ENCODE measurements at regions not wholly inside any gene's neighbourhood (a gene's known extent, or its start where the extent isn't known, plus 50 kb on each side); places are given as distances from the start of the nearest gene placed in this dataset.

DNA sequence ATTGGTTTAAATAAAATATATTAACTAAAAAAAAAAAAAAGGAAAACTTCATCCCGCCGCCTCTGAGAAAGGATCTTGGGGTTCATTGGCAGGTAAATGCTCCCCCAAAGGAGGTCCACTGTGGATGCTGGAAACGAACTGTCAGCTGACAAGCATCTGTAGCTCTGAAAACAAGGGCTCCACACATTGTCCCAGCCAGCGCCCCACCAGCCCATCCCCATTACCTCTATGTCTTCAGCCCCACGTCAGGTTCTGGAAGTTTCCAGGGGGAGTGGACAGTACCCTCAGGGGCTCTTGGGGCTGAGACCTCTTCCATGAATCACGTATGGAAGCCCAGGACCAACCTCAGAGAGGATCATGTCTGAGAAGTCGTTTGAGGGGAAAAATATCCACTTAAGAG, 66.4 kb upstream of the WNT7B start:
- Histone ChIP-seq H4K20me1 (ENCODE audit: insufficient read depth) (no peaks in the 10 kb centered on the region), H3K4me3 (IDR thresholded peaks at IDR 0.05; ENCODE audit: insufficient read depth, low read depth, low read length) (no peak overlapping the region), H3K36me3 (ENCODE audit: insufficient read depth) (no peaks in the 10 kb centered on the region), H3K27ac (no peak overlapping the region), H3K79me2 (ENCODE audit: insufficient read depth, low read depth) (no peaks in the 10 kb centered on the region), H3K27me3 (ENCODE audit: insufficient read depth, low read depth) (no peaks in the 10 kb centered on the region), H2AFZ (ENCODE audit: low read depth) (no peak overlapping the region), H3K9ac (no peak overlapping the region), H3K4me2 (no peak overlapping the region), H3K4me1 (ENCODE audit: low read depth, poor library complexity, severe bottlenecking) (no peaks in the 10 kb centered on the region)
- TF ChIP-seq, protein P1, sequence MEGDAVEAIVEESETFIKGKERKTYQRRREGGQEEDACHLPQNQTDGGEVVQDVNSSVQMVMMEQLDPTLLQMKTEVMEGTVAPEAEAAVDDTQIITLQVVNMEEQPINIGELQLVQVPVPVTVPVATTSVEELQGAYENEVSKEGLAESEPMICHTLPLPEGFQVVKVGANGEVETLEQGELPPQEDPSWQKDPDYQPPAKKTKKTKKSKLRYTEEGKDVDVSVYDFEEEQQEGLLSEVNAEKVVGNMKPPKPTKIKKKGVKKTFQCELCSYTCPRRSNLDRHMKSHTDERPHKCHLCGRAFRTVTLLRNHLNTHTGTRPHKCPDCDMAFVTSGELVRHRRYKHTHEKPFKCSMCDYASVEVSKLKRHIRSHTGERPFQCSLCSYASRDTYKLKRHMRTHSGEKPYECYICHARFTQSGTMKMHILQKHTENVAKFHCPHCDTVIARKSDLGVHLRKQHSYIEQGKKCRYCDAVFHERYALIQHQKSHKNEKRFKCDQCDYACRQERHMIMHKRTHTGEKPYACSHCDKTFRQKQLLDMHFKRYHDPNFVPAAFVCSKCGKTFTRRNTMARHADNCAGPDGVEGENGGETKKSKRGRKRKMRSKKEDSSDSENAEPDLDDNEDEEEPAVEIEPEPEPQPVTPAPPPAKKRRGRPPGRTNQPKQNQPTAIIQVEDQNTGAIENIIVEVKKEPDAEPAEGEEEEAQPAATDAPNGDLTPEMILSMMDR (conservative IDR thresholded peaks at IDR 0.05; ENCODE audit: low read depth, low read length): no peak

DNA sequence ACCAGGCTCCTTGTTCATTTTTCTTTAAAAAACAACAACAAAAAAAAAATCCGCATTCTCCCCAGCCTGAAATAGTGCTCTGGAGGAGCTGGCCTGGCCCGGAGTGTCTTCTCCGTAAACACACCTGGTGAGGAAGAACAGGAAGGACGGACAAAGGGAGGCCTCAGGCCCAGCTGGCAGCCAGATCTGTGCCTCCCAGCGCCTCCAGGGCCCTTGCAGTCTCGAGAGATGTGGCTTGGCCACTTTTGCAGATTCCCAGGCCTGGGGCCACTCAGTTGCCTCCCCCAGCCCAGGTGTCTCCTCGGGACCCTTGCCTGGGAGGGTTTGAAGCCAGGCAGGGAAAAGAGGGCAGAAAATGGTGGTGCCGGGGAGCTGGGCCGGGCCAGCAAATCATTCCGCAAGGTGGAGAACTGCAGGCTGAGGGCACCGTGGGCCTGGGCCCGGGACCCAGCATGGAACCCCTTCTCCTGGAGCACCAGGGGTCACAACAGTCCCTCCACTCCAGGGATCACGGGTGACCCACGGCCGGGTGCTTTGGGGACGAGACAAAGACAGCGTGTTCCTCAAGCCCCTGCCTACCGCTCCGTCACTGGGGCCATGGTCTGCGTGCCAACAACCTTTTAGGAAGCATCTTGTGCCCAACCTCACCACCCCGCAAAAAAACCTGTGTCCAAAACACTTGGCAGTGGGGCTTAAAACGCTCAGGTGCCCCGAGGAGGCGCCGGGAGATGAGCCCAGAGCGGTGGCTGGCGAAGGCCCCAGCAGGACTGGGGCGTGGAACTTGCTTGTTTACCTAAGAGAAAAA, 67.1 kb upstream of the WNT7B start:
- Histone ChIP-seq H3K9ac (no peak overlapping the region), H3K27me3 (ENCODE audit: insufficient read depth, low read depth) (no peaks in the 10 kb centered on the region), H3K79me2 (ENCODE audit: insufficient read depth, low read depth) (no peaks in the 10 kb centered on the region), H3K36me3 (ENCODE audit: insufficient read depth) (no peaks in the 10 kb centered on the region), H3K27ac (no peak overlapping the region), H3K4me1 (ENCODE audit: low read depth, poor library complexity, severe bottlenecking) (no peaks in the 10 kb centered on the region), H3K4me2 (no peak overlapping the region), H3K4me3 (IDR thresholded peaks at IDR 0.05; ENCODE audit: insufficient read depth, low read depth, low read length) (no peak overlapping the region), H4K20me1 (ENCODE audit: insufficient read depth) (no peaks in the 10 kb centered on the region), H2AFZ (ENCODE audit: low read depth) (no peak overlapping the region)
- TF ChIP-seq, protein P1 (conservative IDR thresholded peaks at IDR 0.05; ENCODE audit: low read depth, low read length): no peak

DNA sequence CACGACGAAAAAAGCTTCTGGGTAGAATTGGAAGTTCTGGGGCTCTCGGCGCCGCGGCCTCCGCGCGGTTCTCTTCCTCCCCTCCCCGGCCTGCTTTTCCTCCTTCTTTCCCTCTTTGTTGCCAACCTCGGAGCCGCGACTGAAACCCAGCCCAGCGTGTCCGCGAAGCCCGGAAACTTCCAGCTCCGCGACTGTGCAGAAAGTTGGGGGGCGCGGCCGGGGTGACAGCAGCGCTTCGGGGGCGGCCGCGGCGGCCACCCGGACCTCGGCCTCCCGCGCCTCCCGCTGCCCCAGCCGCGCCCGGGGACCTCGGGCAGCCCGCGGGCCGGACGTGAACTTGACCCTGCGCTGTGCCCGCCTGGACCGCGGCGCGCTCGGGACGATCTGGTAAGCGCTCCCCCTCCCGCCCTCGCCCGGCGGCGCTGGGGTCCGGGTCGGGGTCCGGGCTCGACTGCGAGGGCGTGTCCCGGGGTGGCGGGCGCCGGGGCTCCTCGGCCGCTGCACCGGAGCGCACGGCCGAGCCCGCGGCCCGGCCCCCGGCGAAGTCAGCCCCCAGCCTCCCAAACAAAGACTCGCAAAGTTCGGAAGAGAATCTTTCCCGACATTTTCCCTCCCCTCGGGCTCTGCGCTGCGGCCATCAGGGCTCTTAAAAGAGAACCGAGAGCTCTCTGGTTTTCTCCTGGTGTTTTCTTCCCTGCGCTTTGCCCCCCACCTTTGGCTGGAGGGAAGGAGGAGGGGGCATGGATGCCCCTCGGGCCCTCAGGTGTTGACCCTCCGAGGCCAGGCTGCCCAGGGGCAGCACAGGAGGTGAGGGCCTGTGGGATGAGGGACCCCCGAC, 67.9 kb upstream of the WNT7B start:
- H3K4me3 ChIP-seq (IDR thresholded peaks at IDR 0.05; ENCODE audit: insufficient read depth, low read depth, low read length): no peak overlapping the region
- H4K20me1 ChIP-seq (ENCODE audit: insufficient read depth): no peaks in the 10 kb centered on the region
- H3K27ac ChIP-seq: no peak overlapping the region
- no peak overlapping the region for H3K4me2 ChIP-seq
- TF ChIP-seq, protein P1 (conservative IDR thresholded peaks at IDR 0.05; ENCODE audit: low read depth, low read length): no peak
- H3K36me3 ChIP-seq (ENCODE audit: insufficient read depth): no peaks in the 10 kb centered on the region
- H3K4me1 ChIP-seq (ENCODE audit: low read depth, poor library complexity, severe bottlenecking): no peaks in the 10 kb centered on the region
- H2AFZ ChIP-seq (ENCODE audit: low read depth): no peak overlapping the region
- H3K27me3 ChIP-seq (ENCODE audit: insufficient read depth, low read depth): no peaks in the 10 kb centered on the region
- H3K9ac ChIP-seq: no peak overlapping the region
- H3K79me2 ChIP-seq (ENCODE audit: insufficient read depth, low read depth): no peaks in the 10 kb centered on the region

DNA sequence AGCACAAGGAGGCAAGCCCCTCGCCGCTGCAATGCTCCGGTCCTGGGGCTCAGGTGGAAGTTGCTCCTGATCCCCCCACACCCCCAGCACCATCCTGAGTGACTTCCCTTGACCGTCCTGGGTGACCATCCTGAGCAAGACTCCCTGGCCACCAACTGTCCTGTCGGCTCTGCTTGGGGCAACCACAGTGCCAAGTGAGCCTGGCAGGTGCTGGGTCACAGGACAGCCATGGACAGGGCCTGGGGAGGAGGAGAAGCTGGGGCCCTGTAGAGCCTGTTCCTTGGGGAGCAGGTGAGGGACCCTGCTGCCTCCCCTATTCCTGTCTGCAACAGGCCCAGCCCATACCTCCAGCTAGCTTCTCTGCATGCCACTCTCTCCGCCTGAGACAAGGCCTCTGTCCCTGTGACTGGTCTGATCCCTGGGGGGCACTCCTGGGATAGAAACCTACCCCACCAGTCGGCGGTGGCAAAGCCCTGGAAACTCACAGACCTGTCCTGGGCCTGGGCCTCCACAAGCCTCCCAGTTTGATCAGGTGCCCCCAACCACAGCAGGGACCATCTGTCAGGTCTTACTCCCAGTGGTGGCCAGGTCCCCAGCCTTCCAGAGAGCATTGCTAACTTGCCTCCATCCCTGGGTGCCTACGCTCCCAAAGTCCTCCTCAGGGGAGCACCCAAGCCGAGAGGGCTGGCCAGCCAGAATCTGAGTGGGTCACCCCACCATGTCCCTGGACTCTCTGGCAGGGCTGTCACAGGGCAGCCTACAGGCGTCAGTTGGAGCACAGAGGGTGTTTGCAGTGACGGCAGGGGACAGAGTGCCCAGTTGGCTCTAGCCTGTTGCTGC, 68.7 kb upstream of the WNT7B start:
- H3K4me3 ChIP-seq (IDR thresholded peaks at IDR 0.05; ENCODE audit: insufficient read depth, low read depth, low read length): no peak overlapping the region
- H3K9ac ChIP-seq: no peak overlapping the region

More for the DNA sequence above, 68.7 kb upstream of the WNT7B start:
- TF ChIP-seq, protein P1 (conservative IDR thresholded peaks at IDR 0.05; ENCODE audit: low read depth, low read length): no peak
- no peak overlapping the region for H3K27ac ChIP-seq
- H3K79me2 ChIP-seq (ENCODE audit: insufficient read depth, low read depth): no peaks in the 10 kb centered on the region
- no peak overlapping the region for H2AFZ ChIP-seq (ENCODE audit: low read depth)
- no peaks in the 10 kb centered on the region for H4K20me1 ChIP-seq (ENCODE audit: insufficient read depth)
- peaks cover 1% of the 10 kb centered on the region for H3K4me1 ChIP-seq (ENCODE audit: low read depth, poor library complexity, severe bottlenecking)
- no peaks in the 10 kb centered on the region for H3K36me3 ChIP-seq (ENCODE audit: insufficient read depth)
- no peak overlapping the region for H3K4me2 ChIP-seq
- H3K27me3 ChIP-seq (ENCODE audit: insufficient read depth, low read depth): no peaks in the 10 kb centered on the region

All from KMS-11 (cell line).